GM23338 (cell line): ENCODE measurements at regions not wholly inside any gene's neighbourhood (a gene's known extent, or its start where the extent isn't known, plus 50 kb on each side); places are given as distances from the start of the nearest gene placed in this dataset.

Source experiments
- ATAC-seq: fragments of 200-7000 bp; cut with Tn5 transposase; 3 replicates; pipeline ENCODE4 v1.9.1; 2020
- DNase-seq: peaks from one replicate; pipeline ENCODE4 v3.0.0-alpha.2; 2015; ENCODE audit warnings: low spot score
- H2AFZ ChIP-seq: fragments of 200-600 bp; sonication (generic); 2 replicates; pipeline ENCODE4 v1.8.0; 2016; ENCODE audit warnings: antibody characterized with exemption, mild to moderate bottlenecking, moderate library complexity
- H3F3A ChIP-seq: fragments of 200-600 bp; sonication (generic); replicated peaks from 2 replicates; pipeline ENCODE4 v1.8.0; 2017; ENCODE audit warnings: antibody characterized with exemption, mixed run types, low read depth
- H3K27ac ChIP-seq: fragments of 200-600 bp; sonication (generic); 2 replicates; pipeline ENCODE4 v1.6.1; 2016; ENCODE audit warnings: low read depth
- H3K27me3 ChIP-seq: fragments of 200-600 bp; sonication (generic); 2 replicates; pipeline ENCODE4 v1.8.0; 2016; ENCODE audit warnings: mild to moderate bottlenecking, mixed run types, moderate library complexity; ENCODE audit not compliant: insufficient read depth
- H3K36me3 ChIP-seq: fragments of 200-600 bp; sonication (generic); 2 replicates; pipeline ENCODE4 v1.8.0; 2016; ENCODE audit warnings: mild to moderate bottlenecking; ENCODE audit not compliant: insufficient read depth
- H3K4me1 ChIP-seq: fragments of 200-600 bp; sonication (generic); 2 replicates; pipeline ENCODE4 v1.8.0; 2016; ENCODE audit warnings: mild to moderate bottlenecking, moderate library complexity; ENCODE audit not compliant: insufficient read depth
- H3K4me2 ChIP-seq: fragments of 200-600 bp; sonication (generic); 2 replicates; pipeline ENCODE4 v1.7.1; 2017; ENCODE audit warnings: mixed run types
- H3K4me3 ChIP-seq: fragments of 200-600 bp; sonication (generic); 2 replicates; pipeline ENCODE4 v1.6.1; 2016; ENCODE audit warnings: mixed run types
- H3K79me2 ChIP-seq: fragments of 200-600 bp; sonication (generic); replicated peaks from 2 replicates; pipeline ENCODE4 v1.8.0; 2017; ENCODE audit warnings: mild to moderate bottlenecking; ENCODE audit not compliant: insufficient read depth
- H3K9me2 ChIP-seq: fragments of 200-600 bp; sonication (generic); 2 replicates; pipeline ENCODE4 v1.8.0; 2017; ENCODE audit not compliant: insufficient read depth
- H4K20me1 ChIP-seq: fragments of 200-600 bp; sonication (generic); replicated peaks from 2 replicates; pipeline ENCODE4 v1.8.0; 2017; ENCODE audit warnings: mild to moderate bottlenecking; ENCODE audit not compliant: insufficient read depth
- H3K27ac Mint-ChIP-seq: 2 replicates; pipeline ENCODE4 v1.8.0; 2020; ENCODE audit warnings: inconsistent platforms, mild to moderate bottlenecking, moderate library complexity, mixed read lengths
- H3K27me3 Mint-ChIP-seq: 3 replicates; pipeline ENCODE4 v1.8.0; 2022; ENCODE audit warnings: low read depth, mild to moderate bottlenecking, moderate library complexity, mixed read lengths, inconsistent platforms; ENCODE audit not compliant: insufficient read depth, poor library complexity
- H3K36me3 Mint-ChIP-seq: 3 replicates; pipeline ENCODE4 v1.8.0; 2021; ENCODE audit warnings: low read depth, mild to moderate bottlenecking, inconsistent platforms, moderate library complexity, mixed read lengths
- H3K4me1 Mint-ChIP-seq: 3 replicates; pipeline ENCODE4 v1.8.0; 2020; ENCODE audit warnings: mild to moderate bottlenecking, inconsistent platforms, mixed read lengths
- H3K4me3 Mint-ChIP-seq: 3 replicates; pipeline ENCODE4 v1.8.0; 2021; ENCODE audit warnings: moderate library complexity, mild to moderate bottlenecking, inconsistent platforms, mixed read lengths
- H3K9me3 Mint-ChIP-seq: 3 replicates; pipeline ENCODE4 v1.8.0; 2020; ENCODE audit warnings: moderate library complexity, mild to moderate bottlenecking, inconsistent platforms, mixed read lengths
- CREB1 ChIP-seq: fragments of 250-450 bp; sonication (Bioruptor Pico); IDR thresholded peaks from 2 replicates; pipeline ENCODE4 v1.5.0; 2020; ENCODE audit warnings: low read depth, mild to moderate bottlenecking, moderate library complexity
- EZH2 ChIP-seq: fragments of 200-600 bp; sonication (generic); IDR thresholded peaks from one replicate; pipeline ENCODE4 v1.8.0; 2017; ENCODE audit warnings: antibody characterized with exemption, mild to moderate bottlenecking, low read depth; ENCODE audit not compliant: unreplicated experiment
- EZH2phosphoT487 ChIP-seq: fragments of 200-600 bp; sonication (generic); IDR thresholded peaks from one replicate; pipeline ENCODE4 v1.8.1; 2018; ENCODE audit warnings: antibody characterized with exemption; ENCODE audit not compliant: unreplicated experiment
- JUNB ChIP-seq: IDR thresholded peaks from one replicate; pipeline ENCODE4 v1.6.1; 2016; ENCODE audit warnings: antibody characterized with exemption; ENCODE audit not compliant: unreplicated experiment
- NANOG ChIP-seq: IDR thresholded peaks from 2 replicates; pipeline ENCODE4 v1.6.1; 2016; ENCODE audit warnings: antibody characterized with exemption, borderline replicate concordance
- POLR2AphosphoS5 ChIP-seq: IDR thresholded peaks from 2 replicates; pipeline ENCODE4 v1.6.1; 2016; ENCODE audit warnings: antibody characterized with exemption, low read depth
- STAT1 ChIP-seq: IDR thresholded peaks from one replicate; pipeline ENCODE4 v1.6.1; 2016; ENCODE audit warnings: antibody characterized with exemption; ENCODE audit not compliant: unreplicated experiment
- ZNF114 ChIP-seq: fragments of 250-450 bp; sonication (Bioruptor Pico); IDR thresholded peaks from 2 replicates; pipeline ENCODE4 v1.5.0; 2020; ENCODE audit warnings: mild to moderate bottlenecking, moderate library complexity
- ZNF331 ChIP-seq: fragments of 250-450 bp; sonication (Bioruptor Pico); IDR thresholded peaks from 2 replicates; pipeline ENCODE4 v1.5.0; 2020; ENCODE audit warnings: low read depth, mild to moderate bottlenecking, moderate library complexity
- TF ChIP-seq, protein P1 (sequence below): IDR thresholded peaks from 2 replicates; pipeline ENCODE4 v1.6.1; 2016; ENCODE audit warnings: antibody characterized with exemption
- TF ChIP-seq, protein P2 (sequence below): IDR thresholded peaks from one replicate; pipeline ENCODE4 v1.6.1; 2018; ENCODE audit warnings: antibody characterized with exemption; ENCODE audit not compliant: unreplicated experiment
- TF ChIP-seq, protein P3 (sequence below), 2 experiments: fragments of 200-600 bp in 1 of 2; sonication (generic) in 1 of 2; conservative IDR thresholded peaks; 2 replicates each; pipeline versions ENCODE4 v1.5.1 to v1.6.1; 2016 to 2017; ENCODE audit warnings: antibody characterized with exemption in 2 of 2, low read depth in 2 of 2, mild to moderate bottlenecking in 2 of 2, moderate library complexity in 1 of 2

DNA sequence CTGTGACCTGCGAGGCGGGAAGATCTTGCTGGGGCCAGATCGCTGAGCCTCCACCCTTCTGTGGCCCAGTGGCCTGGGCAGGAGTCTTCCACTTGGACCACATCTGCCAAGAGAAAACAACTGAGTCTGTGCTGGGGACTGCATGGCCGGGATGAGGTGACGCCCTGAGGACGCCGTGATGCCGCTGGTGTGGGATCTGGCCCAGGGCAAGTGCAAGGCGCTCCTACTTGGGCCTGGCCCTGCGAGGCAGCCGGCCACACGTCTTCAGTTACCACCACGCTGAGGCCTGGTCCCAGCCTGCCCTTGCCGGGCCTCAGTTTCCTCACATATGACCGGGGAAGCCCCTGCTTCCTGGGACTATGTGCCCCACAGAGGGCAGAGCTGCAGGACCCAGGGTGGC is 133.4 kb downstream of the SLC25A46 start:
- Histone ChIP-seq H3K9me2 (no peaks in the 10 kb centered on the region; the same call in none of the 2 replicates), H3K4me2 (no peak overlapping the region), H4K20me1 (no peaks in the 10 kb centered on the region), H3K79me2 (no peaks in the 10 kb centered on the region), H3K4me1 (no peaks in the 10 kb centered on the region), H3K27me3 (no peaks in the 10 kb centered on the region), H2AFZ (no peak overlapping the region), H3K36me3 (no peaks in the 10 kb centered on the region), H3F3A (no peaks in the 10 kb centered on the region), H3K4me3 (no peak overlapping the region), H3K27ac (no peak overlapping the region)
- H3K4me3 Mint-ChIP-seq, result no peak overlapping the region
- 0 out of 3 replicates have a peak, but pooled peaks cover 4% of the 10 kb centered on the region for H3K4me1 Mint-ChIP-seq
- no peak for ATAC-seq
- H3K36me3 Mint-ChIP-seq, result no peaks in the 10 kb centered on the region
- H3K27me3 Mint-ChIP-seq, result no peaks in the 10 kb centered on the region
- no peak for DNase-seq
- H3K9me3 Mint-ChIP-seq, result no peaks in the 10 kb centered on the region
- no peak overlapping the region for H3K27ac Mint-ChIP-seq
- TF ChIP-seq STAT1 (no peak), ZNF331 (CRISPR knock-in tag) (no peak), CREB1 (CRISPR knock-in tag) (no peak), JUNB (no peak), ZNF114 (CRISPR knock-in tag) (no peak), POLR2AphosphoS5 (no peak), EZH2phosphoT487 (no peak), NANOG (no peak)
- TF ChIP-seq, protein P1, sequence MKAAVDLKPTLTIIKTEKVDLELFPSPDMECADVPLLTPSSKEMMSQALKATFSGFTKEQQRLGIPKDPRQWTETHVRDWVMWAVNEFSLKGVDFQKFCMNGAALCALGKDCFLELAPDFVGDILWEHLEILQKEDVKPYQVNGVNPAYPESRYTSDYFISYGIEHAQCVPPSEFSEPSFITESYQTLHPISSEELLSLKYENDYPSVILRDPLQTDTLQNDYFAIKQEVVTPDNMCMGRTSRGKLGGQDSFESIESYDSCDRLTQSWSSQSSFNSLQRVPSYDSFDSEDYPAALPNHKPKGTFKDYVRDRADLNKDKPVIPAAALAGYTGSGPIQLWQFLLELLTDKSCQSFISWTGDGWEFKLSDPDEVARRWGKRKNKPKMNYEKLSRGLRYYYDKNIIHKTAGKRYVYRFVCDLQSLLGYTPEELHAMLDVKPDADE, result no peak
- TF ChIP-seq, protein P2, sequence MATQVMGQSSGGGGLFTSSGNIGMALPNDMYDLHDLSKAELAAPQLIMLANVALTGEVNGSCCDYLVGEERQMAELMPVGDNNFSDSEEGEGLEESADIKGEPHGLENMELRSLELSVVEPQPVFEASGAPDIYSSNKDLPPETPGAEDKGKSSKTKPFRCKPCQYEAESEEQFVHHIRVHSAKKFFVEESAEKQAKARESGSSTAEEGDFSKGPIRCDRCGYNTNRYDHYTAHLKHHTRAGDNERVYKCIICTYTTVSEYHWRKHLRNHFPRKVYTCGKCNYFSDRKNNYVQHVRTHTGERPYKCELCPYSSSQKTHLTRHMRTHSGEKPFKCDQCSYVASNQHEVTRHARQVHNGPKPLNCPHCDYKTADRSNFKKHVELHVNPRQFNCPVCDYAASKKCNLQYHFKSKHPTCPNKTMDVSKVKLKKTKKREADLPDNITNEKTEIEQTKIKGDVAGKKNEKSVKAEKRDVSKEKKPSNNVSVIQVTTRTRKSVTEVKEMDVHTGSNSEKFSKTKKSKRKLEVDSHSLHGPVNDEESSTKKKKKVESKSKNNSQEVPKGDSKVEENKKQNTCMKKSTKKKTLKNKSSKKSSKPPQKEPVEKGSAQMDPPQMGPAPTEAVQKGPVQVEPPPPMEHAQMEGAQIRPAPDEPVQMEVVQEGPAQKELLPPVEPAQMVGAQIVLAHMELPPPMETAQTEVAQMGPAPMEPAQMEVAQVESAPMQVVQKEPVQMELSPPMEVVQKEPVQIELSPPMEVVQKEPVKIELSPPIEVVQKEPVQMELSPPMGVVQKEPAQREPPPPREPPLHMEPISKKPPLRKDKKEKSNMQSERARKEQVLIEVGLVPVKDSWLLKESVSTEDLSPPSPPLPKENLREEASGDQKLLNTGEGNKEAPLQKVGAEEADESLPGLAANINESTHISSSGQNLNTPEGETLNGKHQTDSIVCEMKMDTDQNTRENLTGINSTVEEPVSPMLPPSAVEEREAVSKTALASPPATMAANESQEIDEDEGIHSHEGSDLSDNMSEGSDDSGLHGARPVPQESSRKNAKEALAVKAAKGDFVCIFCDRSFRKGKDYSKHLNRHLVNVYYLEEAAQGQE, result no peak

DNA sequence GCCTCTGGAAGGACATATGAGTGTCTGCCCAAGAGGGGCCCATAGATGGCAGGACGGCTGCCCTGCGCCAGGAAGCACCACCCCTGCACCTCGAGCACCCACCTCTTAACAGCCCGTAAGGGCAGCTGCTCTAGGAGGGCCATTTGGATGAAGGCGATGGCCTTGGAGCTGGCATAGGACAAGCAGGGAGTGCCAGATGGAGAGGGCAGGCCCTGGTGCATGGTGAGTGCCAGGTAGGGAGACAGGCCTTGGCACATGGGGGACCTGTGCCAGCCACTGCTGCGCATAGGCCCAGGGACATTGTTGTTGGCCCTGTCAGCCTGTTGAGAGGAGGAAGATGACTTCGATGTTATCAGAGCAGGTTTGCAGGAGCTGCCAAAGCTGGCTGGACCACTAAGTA is 134.2 kb downstream of the SLC25A46 start:
- Histone ChIP-seq H3K4me2 (no peak overlapping the region), H3K9me2 (no peaks in the 10 kb centered on the region; the same call in none of the 2 replicates), H4K20me1 (no peaks in the 10 kb centered on the region), H3F3A (no peaks in the 10 kb centered on the region), H3K27ac (no peak overlapping the region), H3K4me3 (no peak overlapping the region), H3K27me3 (no peaks in the 10 kb centered on the region), H2AFZ (no peak overlapping the region), H3K4me1 (no peaks in the 10 kb centered on the region), H3K36me3 (no peaks in the 10 kb centered on the region), H3K79me2 (no peaks in the 10 kb centered on the region)
- Mint-ChIP-seq H3K27me3 (no peaks in the 10 kb centered on the region), H3K4me3 (no peak overlapping the region), H3K9me3 (no peaks in the 10 kb centered on the region), H3K36me3 (no peaks in the 10 kb centered on the region), H3K27ac (no peak overlapping the region), H3K4me1 (0 out of 3 replicates have a peak, but pooled peaks cover 4% of the 10 kb centered on the region)
- no peak for ATAC-seq
- no peak for DNase-seq
- TF ChIP-seq ZNF114 (CRISPR knock-in tag) (no peak), EZH2 (no peak), EZH2phosphoT487 (no peak), CREB1 (CRISPR knock-in tag) (no peak), STAT1 (no peak)
- TF ChIP-seq, protein P1, result no peak
- TF ChIP-seq, protein P3, sequence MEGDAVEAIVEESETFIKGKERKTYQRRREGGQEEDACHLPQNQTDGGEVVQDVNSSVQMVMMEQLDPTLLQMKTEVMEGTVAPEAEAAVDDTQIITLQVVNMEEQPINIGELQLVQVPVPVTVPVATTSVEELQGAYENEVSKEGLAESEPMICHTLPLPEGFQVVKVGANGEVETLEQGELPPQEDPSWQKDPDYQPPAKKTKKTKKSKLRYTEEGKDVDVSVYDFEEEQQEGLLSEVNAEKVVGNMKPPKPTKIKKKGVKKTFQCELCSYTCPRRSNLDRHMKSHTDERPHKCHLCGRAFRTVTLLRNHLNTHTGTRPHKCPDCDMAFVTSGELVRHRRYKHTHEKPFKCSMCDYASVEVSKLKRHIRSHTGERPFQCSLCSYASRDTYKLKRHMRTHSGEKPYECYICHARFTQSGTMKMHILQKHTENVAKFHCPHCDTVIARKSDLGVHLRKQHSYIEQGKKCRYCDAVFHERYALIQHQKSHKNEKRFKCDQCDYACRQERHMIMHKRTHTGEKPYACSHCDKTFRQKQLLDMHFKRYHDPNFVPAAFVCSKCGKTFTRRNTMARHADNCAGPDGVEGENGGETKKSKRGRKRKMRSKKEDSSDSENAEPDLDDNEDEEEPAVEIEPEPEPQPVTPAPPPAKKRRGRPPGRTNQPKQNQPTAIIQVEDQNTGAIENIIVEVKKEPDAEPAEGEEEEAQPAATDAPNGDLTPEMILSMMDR (conservative IDR thresholded peaks at IDR 0.05; ENCODE audit: low read depth in 2 of 2), result no peak
